Keratinocyte (primary cell): ENCODE measurements at regions not wholly inside any gene's neighbourhood (a gene's known extent, or its start where the extent isn't known, plus 50 kb on each side); places are given as distances from the start of the nearest gene placed in this dataset.
"Not testable (repeated sequence)": the region's sequence is repeated elsewhere in the genome, so short reads cannot be mapped to it uniquely, and the experiment has no call there.

Experiments used
- DNase-seq: peaks from one replicate; pipeline ENCODE4 v3.0.0-alpha.2; 2011; ENCODE audit warnings: low read depth, missing footprints, low spot score
- FAIRE-seq: peaks from 2 replicates; lab custom pipeline; 2011; peaks lifted over from hg19 to GRCh38; lab: Jason Lieb, UNC
- H2AFZ ChIP-seq: 2 replicates; pipeline ENCODE4 v1.6.0; 2012; ENCODE audit warnings: low read length, control low read depth, inconsistent platforms; ENCODE audit not compliant: control insufficient read depth
- H3K27ac ChIP-seq: 2 replicates; pipeline ENCODE4 v1.5.1; 2011; ENCODE audit warnings: low read length; ENCODE audit not compliant: control insufficient read depth, insufficient read depth
- H3K27me3 ChIP-seq: 3 replicates; pipeline ENCODE4 v1.6.0; 2011; ENCODE audit warnings: low read length; ENCODE audit not compliant: control insufficient read depth, insufficient read depth; ENCODE audit errors: extremely low read depth
- H3K36me3 ChIP-seq, 2 experiments: 2 replicates in 1 of 2; 3 replicates in 1 of 2; pipeline ENCODE4 v1.5.1; 2011; ENCODE audit warnings: low read length in 2 of 2, mild to moderate bottlenecking in 1 of 2; ENCODE audit not compliant: control insufficient read depth in 2 of 2, insufficient read depth in 2 of 2; ENCODE audit errors: extremely low read depth in 1 of 2
- H3K4me1 ChIP-seq: 3 replicates; pipeline ENCODE4 v1.5.1; 2011; ENCODE audit warnings: low read length; ENCODE audit not compliant: control insufficient read depth, insufficient read depth; ENCODE audit errors: extremely low read depth
- H3K4me2 ChIP-seq: 3 replicates; pipeline ENCODE4 v1.6.0; 2011; ENCODE audit warnings: low read depth, low read length; ENCODE audit not compliant: control insufficient read depth, insufficient read depth; ENCODE audit errors: extremely low read depth
- H3K4me3 ChIP-seq, 3 experiments: fragments of 200-600 bp in 1 of 3; sonication (generic) in 1 of 3; 2 replicates in 2 of 3; 3 replicates in 1 of 3; pipeline ENCODE4 v1.5.1; 2011 to 2016; ENCODE audit warnings: low read length in 3 of 3, mild to moderate bottlenecking in 3 of 3, control low read depth in 2 of 3, inconsistent platforms in 1 of 3, low read depth in 1 of 3, mixed read lengths in 1 of 3, mixed run types in 1 of 3, moderate library complexity in 1 of 3; ENCODE audit not compliant: control insufficient read depth in 2 of 3, insufficient read depth in 2 of 3; ENCODE audit errors: extremely low read depth in 1 of 3
- H3K79me2 ChIP-seq: 2 replicates; pipeline ENCODE4 v1.6.0; 2012; ENCODE audit warnings: low read length; ENCODE audit not compliant: control insufficient read depth, insufficient read depth
- H3K9ac ChIP-seq: 3 replicates; pipeline ENCODE4 v1.6.0; 2011; ENCODE audit warnings: low read length; ENCODE audit not compliant: control insufficient read depth, insufficient read depth; ENCODE audit errors: extremely low read depth
- H3K9me1 ChIP-seq: 3 replicates; pipeline ENCODE4 v1.6.0; 2011; ENCODE audit warnings: low read length; ENCODE audit not compliant: control insufficient read depth, insufficient read depth; ENCODE audit errors: extremely low read depth
- H3K9me3 ChIP-seq: 2 replicates; pipeline ENCODE4 v1.5.1; 2012; ENCODE audit warnings: low read depth, low read length; ENCODE audit not compliant: control insufficient read depth
- H4K20me1 ChIP-seq: 3 replicates; pipeline ENCODE4 v1.6.0; 2011; ENCODE audit warnings: low read length; ENCODE audit not compliant: control insufficient read depth, insufficient read depth; ENCODE audit errors: extremely low read depth
- EZH2 ChIP-seq: IDR thresholded peaks from one replicate; pipeline ENCODE4 v1.6.1; 2012; ENCODE audit warnings: inconsistent platforms, mild to moderate bottlenecking, low read length, moderate library complexity
- dilution Hi-C: fragments of 300-500 bp; cut with MboI; formaldehyde crosslinking; loops from one replicate; pipeline ENCODE4 v1.7.0; 2020; ENCODE audit warnings: low sequenced_read_pairs; ENCODE audit not compliant: extremely low pct_ligation_motif_present
- TF ChIP-seq, protein P1 (sequence below), 3 experiments: IDR thresholded peaks in 1 of 3; conservative IDR thresholded peaks in 1 of 3; optimal IDR thresholded peaks in 1 of 3; 2 replicates in 2 of 3; 3 replicates in 1 of 3; pipeline versions ENCODE3 to v1.5.1; 2011; ENCODE audit warnings: low read length in 3 of 3, mild to moderate bottlenecking in 3 of 3, moderate library complexity in 2 of 3, control low read depth in 1 of 3, inconsistent platforms in 1 of 3; ENCODE audit not compliant: insufficient read depth in 2 of 3; ENCODE audit errors: extremely low read depth in 1 of 3

DNA sequence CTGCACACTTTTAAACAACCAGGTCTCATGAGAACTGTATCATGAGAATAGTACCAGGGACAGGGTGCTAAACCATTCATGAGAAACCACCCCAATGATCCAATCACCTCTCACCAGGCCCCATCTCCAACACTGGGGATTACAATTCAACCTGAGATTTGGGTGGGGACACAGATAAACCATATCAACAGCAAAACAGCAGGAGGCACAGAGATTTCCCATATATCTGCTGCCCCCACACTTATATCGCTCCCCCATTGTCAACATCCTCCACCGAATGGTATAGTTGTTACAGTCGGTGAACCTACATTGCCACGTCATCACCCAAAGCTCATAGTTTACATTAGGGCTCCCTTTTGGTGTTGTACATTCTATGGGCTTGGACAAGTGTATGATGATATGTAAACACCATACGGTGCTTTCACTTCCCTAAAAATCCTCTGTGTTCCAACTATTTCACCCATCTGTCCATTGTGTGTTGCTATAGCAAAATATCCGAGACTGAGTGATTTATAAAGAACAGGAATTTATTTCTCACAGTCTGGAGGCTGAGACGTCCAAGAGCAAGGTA lies 224.8 kb downstream of the FAM43A start:
- H3K9me3 ChIP-seq = no peaks in the 10 kb centered on the region
- H3K27ac ChIP-seq = no peak overlapping the region
- H3K4me3 ChIP-seq = no peak overlapping the region
- no peak for DNase-seq
- no peak for FAIRE-seq
- H4K20me1 ChIP-seq = no peaks in the 10 kb centered on the region
- H3K4me1 ChIP-seq = no peaks in the 10 kb centered on the region
- no peak overlapping the region for H3K9ac ChIP-seq
- dilution Hi-C loops = no loop called here
- H3K9me1 ChIP-seq = no peaks in the 10 kb centered on the region
- H3K79me2 ChIP-seq = no peaks in the 10 kb centered on the region
- H3K27me3 ChIP-seq = peaks cover 12% of the 10 kb centered on the region
- no peak overlapping the region for H3K4me2 ChIP-seq
- H2AFZ ChIP-seq = no peak overlapping the region
- no peaks in the 10 kb centered on the region for H3K36me3 ChIP-seq
- TF ChIP-seq, protein P1, sequence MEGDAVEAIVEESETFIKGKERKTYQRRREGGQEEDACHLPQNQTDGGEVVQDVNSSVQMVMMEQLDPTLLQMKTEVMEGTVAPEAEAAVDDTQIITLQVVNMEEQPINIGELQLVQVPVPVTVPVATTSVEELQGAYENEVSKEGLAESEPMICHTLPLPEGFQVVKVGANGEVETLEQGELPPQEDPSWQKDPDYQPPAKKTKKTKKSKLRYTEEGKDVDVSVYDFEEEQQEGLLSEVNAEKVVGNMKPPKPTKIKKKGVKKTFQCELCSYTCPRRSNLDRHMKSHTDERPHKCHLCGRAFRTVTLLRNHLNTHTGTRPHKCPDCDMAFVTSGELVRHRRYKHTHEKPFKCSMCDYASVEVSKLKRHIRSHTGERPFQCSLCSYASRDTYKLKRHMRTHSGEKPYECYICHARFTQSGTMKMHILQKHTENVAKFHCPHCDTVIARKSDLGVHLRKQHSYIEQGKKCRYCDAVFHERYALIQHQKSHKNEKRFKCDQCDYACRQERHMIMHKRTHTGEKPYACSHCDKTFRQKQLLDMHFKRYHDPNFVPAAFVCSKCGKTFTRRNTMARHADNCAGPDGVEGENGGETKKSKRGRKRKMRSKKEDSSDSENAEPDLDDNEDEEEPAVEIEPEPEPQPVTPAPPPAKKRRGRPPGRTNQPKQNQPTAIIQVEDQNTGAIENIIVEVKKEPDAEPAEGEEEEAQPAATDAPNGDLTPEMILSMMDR (optimal IDR thresholded peaks at IDR 0.05 in 1 of 3, IDR thresholded peaks at IDR 0.05 in 1 of 3, conservative IDR thresholded peaks at IDR 0.05 in 1 of 3; ENCODE audit: extremely low read depth in 1 of 3, insufficient read depth in 2 of 3, low read length in 3 of 3) = no peak
- no peak for TF ChIP-seq EZH2

GRCh38 chr3:194913316-194913715 lies 227.6 kb downstream of the FAM43A start:
- H3K9me3 ChIP-seq = no peaks in the 10 kb centered on the region
- H3K27ac ChIP-seq = no peak overlapping the region
- H3K79me2 ChIP-seq = no peaks in the 10 kb centered on the region
- peaks cover 12% of the 10 kb centered on the region for H3K27me3 ChIP-seq
- DNase-seq = no peak
- dilution Hi-C loops = no loop called here
- no peaks in the 10 kb centered on the region for H3K4me1 ChIP-seq
- no peaks in the 10 kb centered on the region for H4K20me1 ChIP-seq
- no peaks in the 10 kb centered on the region for H3K36me3 ChIP-seq
- H2AFZ ChIP-seq = no peak overlapping the region
- H3K4me2 ChIP-seq = no peak overlapping the region
- H3K4me3 ChIP-seq = no peak overlapping the region
- no peak overlapping the region for H3K9ac ChIP-seq
- no peak for FAIRE-seq
- H3K9me1 ChIP-seq = no peaks in the 10 kb centered on the region
- TF ChIP-seq, protein P1 (optimal IDR thresholded peaks at IDR 0.05 in 1 of 3, IDR thresholded peaks at IDR 0.05 in 1 of 3, conservative IDR thresholded peaks at IDR 0.05 in 1 of 3; ENCODE audit: extremely low read depth in 1 of 3, insufficient read depth in 2 of 3, low read length in 3 of 3) = no peak
- TF ChIP-seq EZH2 = no peak

DNA sequence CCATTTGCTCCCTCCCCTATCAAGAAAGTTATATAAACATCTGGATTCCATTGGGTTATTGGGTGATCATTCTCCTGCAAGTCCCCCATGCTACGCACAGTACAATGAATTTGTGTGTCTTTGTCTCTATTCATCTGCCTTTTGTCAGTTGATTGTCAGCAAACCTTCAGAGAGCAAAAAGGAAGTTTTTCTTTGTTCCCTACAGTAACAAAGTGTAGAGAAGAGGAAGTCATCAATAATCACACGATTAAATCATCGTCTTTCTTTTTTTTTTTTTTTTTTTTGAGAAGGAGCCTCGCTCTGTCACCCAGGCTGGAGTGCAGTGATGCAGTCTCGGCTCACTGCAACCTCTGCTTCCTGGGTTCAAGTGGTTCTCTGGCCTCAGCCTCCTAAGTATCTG lies 239.2 kb downstream of the FAM43A start:
- H3K36me3 ChIP-seq, H3K4me2 ChIP-seq, H3K27me3 ChIP-seq, dilution Hi-C loops, H3K79me2 ChIP-seq, FAIRE-seq, DNase-seq, H2AFZ ChIP-seq, H3K4me3 ChIP-seq, H3K4me1 ChIP-seq, H4K20me1 ChIP-seq, H3K9ac ChIP-seq, H3K27ac ChIP-seq, H3K9me3 ChIP-seq, H3K9me1 ChIP-seq: not testable (repeated sequence)
